ENCODE measurements at regions not wholly inside any gene's neighbourhood (a gene's known extent, or its start where the extent isn't known, plus 50 kb on each side); places are given as distances from the start of the nearest gene placed in this dataset.
"Not testable (repeated sequence)": the region's sequence is repeated elsewhere in the genome, so short reads cannot be mapped to it uniquely, and the experiment has no call there.

DNA sequence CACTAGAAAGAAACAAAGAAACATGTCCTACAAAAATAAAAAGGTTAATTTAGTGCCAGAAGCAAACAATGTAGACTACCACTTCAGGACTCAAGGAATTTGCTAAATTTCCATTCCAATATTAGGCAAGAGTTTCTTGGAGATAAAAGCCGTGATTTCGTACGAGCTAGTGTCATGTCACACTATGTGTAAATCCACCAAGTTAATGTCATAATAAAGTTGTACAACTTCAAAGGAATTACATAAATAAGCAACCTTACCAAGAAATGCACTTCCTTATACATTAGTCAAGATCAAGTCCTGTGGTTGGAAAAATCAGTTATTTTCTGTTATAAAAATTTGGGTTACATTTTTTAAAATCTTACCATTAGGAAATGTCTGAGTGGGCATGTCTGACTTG is 1222.8 kb downstream of the GALC start:
- no peaks in the 10 kb centered on the region for H3K4me1 Mint-ChIP-seq
- no peak overlapping the region for H3K27ac Mint-ChIP-seq
- no peaks in the 10 kb centered on the region for H3K36me3 Mint-ChIP-seq
- no peaks in the 10 kb centered on the region for H3K27me3 Mint-ChIP-seq
- peaks cover 12% of the 10 kb centered on the region for H3K9me3 Mint-ChIP-seq (ENCODE audit: low read depth)
- H3K4me3 Mint-ChIP-seq = no peak overlapping the region
- CTCF ChIA-PET = no interaction called here
- no peak for ATAC-seq
- no peak for DNase-seq

DNA sequence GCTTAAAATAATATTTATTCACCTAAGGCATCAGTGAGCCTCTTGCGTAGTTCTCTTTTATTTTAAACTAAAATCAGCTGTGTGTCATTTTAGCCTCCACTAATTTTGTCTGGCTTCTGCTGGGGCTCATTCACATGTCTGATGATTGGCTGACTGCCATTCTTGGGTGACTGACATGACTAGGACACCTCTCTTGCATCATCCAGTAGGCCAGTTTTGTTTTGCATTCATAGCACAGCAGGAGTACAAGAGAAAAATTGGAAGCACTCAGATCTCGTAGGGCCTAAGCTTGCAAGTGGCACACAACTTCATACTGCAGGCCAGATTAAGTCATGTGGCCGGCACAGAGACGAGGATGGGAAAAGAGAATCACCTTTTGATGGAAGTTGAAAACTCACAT is 1226.5 kb downstream of the GALC start:
- no peaks in the 10 kb centered on the region for H3K27me3 Mint-ChIP-seq
- no peak overlapping the region for H3K27ac Mint-ChIP-seq
- CTCF ChIA-PET = no interaction called here
- ATAC-seq (no peak), DNase-seq (no peak)
- peaks cover 9% of the 10 kb centered on the region for H3K9me3 Mint-ChIP-seq (ENCODE audit: low read depth)
- H3K4me3 Mint-ChIP-seq = no peak overlapping the region
- no peaks in the 10 kb centered on the region for H3K36me3 Mint-ChIP-seq
- no peaks in the 10 kb centered on the region for H3K4me1 Mint-ChIP-seq

DNA sequence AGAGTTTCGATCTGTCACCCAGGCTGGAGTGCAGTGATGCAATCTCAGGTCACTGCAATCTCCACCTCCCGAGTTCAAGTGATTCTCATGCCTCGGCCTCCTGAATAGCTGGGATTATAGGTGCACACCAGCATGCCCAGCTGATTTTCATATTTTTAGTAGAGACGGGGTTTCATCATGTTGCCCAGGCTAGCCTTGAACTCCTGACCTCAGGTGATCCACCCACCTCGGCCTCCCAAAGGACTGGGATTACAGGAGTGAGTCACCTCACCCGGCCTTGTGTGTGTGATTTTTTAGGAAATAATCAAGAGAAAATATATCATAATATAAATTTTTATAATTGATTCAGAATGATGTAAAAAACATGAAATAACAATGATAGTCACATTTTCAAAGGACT is 1231.4 kb downstream of the GALC start:
- H3K4me3 Mint-ChIP-seq = no peak overlapping the region
- no peaks in the 10 kb centered on the region for H3K27me3 Mint-ChIP-seq
- no peak for DNase-seq
- CTCF ChIA-PET = no interaction called here
- no peaks in the 10 kb centered on the region for H3K4me1 Mint-ChIP-seq
- no peaks in the 10 kb centered on the region for H3K36me3 Mint-ChIP-seq
- H3K27ac Mint-ChIP-seq = no peak overlapping the region
- peaks cover 8% of the 10 kb centered on the region for H3K9me3 Mint-ChIP-seq (ENCODE audit: low read depth)
- ATAC-seq = no peak

DNA sequence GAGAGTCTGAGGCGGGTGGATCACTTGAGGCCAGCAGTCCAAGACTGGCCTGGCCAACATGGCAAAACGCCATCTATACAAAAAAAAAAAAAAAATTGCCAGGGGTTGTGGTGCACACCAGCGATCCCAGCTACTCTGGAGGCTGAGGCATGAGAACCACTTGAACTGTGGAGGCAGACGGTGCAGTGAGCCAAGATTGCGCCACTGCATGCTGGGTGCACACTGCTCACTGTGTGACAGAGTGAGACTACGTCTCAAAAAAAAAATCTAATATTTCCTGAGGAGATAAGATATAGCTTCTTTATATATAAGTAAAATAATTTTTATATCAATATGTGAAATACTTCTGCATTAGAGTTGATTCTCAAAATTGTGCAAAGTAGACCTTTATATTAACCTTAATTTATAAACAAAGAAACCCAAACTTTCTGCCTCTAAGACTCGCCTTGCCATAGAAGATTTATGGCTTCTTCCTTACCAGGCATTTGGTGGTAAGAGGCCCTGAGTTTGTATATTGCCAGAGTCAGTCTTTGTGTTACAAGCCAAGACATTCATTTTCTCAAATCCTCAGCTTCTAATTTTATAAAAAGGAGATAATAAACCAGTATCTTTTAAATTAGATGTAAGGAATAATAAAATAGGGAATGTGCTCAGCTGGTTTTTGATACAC is 1226.7 kb downstream of the FLRT2 start:
- Mint-ChIP-seq H3K9me3 (ENCODE audit: low read depth) (peaks cover 12% of the 10 kb centered on the region), H3K27me3 (no peaks in the 10 kb centered on the region), H3K36me3 (no peaks in the 10 kb centered on the region), H3K4me1 (no peaks in the 10 kb centered on the region), H3K27ac (no peak overlapping the region), H3K4me3 (no peak overlapping the region)
- CTCF ChIA-PET = no interaction called here
- ATAC-seq = no peak
- DNase-seq = no peak

DNA sequence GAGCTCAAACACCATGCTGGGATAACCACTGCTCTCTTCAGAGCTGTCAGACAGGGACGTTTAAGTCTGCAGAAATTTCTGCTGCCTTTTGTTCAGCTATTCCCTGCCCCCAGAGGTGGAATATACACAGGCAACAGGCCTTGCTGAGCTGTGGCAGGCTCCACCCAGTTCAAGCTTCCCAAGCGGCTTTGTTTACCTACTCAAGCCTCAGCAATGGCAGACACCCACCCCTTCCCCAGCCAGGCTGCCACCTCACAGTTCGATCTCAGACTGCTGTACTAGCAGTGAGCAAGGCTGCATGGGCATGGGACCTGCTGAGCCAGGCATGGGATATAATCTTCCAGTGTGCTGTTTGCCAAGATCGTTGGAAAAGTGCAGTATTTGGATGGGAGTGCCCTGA is 1220.5 kb downstream of the FLRT2 start:
- H3K36me3 Mint-ChIP-seq, H3K27ac Mint-ChIP-seq, H3K27me3 Mint-ChIP-seq, ATAC-seq, H3K4me1 Mint-ChIP-seq, DNase-seq, H3K4me3 Mint-ChIP-seq, CTCF ChIA-PET: not testable (repeated sequence)
- H3K9me3 Mint-ChIP-seq (ENCODE audit: low read depth) = peaks cover 16% of the 10 kb centered on the region

DNA sequence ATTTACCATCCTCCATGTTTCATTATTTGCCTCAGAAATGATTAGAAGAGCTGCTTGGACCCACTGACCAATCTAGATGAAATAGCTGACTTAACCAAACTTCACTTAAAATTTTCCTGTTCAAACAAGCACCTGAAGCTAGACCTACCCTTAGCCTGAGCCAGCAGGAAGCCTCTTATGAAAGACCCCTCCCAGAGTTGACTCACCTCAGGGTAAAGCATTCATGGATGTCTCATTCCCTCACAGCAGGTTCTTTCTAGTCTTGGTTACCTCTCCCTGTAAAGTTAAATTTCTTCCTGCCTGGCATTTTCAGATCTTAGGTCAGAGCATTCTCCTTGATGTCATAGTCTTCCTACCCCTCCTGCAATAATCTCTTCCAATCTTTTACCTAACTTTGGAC is 1209.8 kb downstream of the FLRT2 start:
- H3K27me3 Mint-ChIP-seq = no peaks in the 10 kb centered on the region
- no peaks in the 10 kb centered on the region for H3K36me3 Mint-ChIP-seq
- no peak overlapping the region for H3K27ac Mint-ChIP-seq
- peaks cover 2% of the 10 kb centered on the region for H3K9me3 Mint-ChIP-seq (ENCODE audit: low read depth)
- CTCF ChIA-PET = no interaction called here
- H3K4me3 Mint-ChIP-seq = no peak overlapping the region
- no peaks in the 10 kb centered on the region for H3K4me1 Mint-ChIP-seq
- no peak for DNase-seq
- no peak for ATAC-seq

DNA sequence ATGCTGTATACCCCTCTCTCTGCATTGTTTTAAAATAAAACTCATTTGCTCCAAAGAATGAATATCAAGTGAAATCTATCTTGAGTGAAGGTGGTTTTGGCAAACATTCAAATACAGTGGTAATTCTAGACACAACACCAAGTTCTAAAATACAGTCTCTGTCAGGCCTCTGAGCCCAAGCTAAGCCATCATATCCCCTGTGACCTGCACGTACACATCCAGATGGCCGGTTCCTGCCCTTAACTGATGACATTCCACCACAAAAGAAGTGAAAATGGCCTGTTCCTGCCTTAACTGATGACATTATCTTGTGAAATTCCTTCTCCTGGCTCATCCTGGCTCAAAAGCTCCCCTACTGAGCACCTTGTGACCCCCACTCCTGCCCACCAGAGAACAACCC is 1201.5 kb downstream of the FLRT2 start:
- H3K27me3 Mint-ChIP-seq, H3K4me1 Mint-ChIP-seq, H3K4me3 Mint-ChIP-seq, H3K27ac Mint-ChIP-seq, DNase-seq, CTCF ChIA-PET, H3K36me3 Mint-ChIP-seq, ATAC-seq: not testable (repeated sequence)
- H3K9me3 Mint-ChIP-seq (ENCODE audit: low read depth) = peaks cover 12% of the 10 kb centered on the region

DNA sequence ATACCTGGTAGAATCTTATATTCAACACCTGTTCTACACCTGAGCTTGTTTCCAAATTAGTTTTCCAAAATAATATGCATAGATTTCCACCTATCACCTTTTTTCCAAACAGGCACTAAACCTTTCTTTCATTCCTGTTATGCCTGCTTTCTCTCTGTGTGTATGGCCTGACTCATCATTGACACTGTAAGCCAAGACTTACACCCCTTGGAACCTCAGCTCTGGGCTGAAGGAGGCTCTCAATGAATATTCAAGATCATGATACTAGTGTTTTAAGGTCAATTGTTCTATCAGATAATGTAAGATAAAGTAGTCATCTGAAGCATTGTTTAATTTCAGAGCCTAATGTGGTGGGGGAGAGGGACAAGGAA is 1193.3 kb downstream of the FLRT2 start:
- peaks cover 10% of the 10 kb centered on the region for H3K9me3 Mint-ChIP-seq (ENCODE audit: low read depth)
- H3K27ac Mint-ChIP-seq = no peak overlapping the region
- H3K4me3 Mint-ChIP-seq = no peak overlapping the region
- H3K36me3 Mint-ChIP-seq = no peaks in the 10 kb centered on the region
- no peaks in the 10 kb centered on the region for H3K4me1 Mint-ChIP-seq
- DNase-seq = no peak
- H3K27me3 Mint-ChIP-seq = no peaks in the 10 kb centered on the region
- no peak for ATAC-seq
- CTCF ChIA-PET = no interaction called here

DNA sequence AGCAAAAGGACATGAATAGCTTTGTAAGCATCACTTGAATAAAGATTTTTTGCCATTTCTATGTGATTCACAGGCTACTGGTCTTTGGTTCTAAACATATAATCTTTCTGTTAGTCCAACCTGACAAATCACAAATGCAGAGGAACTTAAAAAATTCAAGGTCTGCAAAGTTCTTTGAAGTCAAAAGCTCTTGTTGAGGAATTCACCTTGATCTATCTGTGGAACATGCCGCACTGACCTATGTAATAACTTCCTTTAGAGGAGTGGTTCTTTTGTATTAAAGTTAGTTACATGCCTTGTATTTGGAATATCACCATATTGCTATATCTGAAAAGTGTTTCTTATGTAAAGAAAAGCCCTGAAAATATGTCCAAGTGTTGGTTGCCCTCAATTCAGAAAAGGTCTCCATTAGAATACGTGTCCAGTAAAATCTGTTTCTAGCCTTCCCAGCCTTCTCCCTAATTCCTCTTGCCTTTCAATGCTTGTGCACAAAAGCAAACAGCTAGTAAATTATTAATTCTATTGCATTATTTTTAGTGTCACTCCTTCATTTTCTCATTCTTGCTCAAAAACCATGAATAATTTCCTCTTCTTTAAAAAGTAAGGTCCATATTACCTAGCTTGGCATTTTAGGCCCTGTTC is 1192.8 kb downstream of the FLRT2 start:
- Mint-ChIP-seq H3K4me3 (no peak overlapping the region), H3K9me3 (ENCODE audit: low read depth) (peaks cover 10% of the 10 kb centered on the region), H3K36me3 (no peaks in the 10 kb centered on the region), H3K27ac (no peak overlapping the region), H3K27me3 (no peaks in the 10 kb centered on the region), H3K4me1 (no peaks in the 10 kb centered on the region)
- CTCF ChIA-PET = no interaction called here
- ATAC-seq = no peak
- DNase-seq = no peak

DNA sequence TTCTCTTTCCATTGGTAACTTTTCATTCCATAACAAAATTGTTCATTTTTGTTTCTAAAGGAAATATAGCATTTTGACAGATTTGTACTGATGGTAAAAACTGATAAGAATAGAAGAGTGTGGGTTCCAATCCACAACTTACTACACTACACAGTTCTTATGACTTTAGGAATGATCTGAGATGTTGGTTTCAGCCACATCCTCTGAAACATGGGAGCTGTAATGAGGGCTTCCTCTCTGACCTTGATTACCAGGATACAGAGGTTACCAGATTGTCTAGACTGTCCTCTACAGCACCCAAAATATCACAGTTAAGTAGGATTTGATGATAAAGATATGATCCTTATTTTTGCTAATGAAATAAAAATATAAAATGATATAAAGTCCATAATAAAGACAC is 1184.6 kb downstream of the FLRT2 start:
- CTCF ChIA-PET = no interaction called here
- Mint-ChIP-seq H3K4me1 (no peaks in the 10 kb centered on the region), H3K27ac (no peak overlapping the region), H3K9me3 (ENCODE audit: low read depth) (peaks cover 4% of the 10 kb centered on the region), H3K27me3 (no peaks in the 10 kb centered on the region), H3K36me3 (no peaks in the 10 kb centered on the region), H3K4me3 (no peak overlapping the region)
- no peak for ATAC-seq
- DNase-seq = no peak

DNA sequence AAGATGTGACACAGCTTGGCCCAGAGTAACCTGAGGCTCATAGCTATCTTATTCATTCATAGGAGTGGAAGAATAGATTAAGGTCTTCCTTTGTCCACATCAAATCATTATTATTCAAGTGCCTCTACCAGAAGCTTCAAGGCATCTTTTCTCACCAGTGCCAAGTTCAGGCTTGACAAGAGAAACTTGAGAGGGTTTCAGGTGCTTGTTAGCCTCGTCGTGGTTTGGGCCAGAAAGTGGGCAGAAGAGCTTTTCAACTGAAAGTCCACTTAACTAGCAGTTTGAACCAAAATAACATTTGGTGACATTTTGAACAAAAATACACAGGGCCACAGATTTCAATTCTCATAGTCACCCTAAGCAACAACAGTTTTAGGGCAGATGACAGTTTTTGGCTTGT is 1184.2 kb downstream of the FLRT2 start:
- ATAC-seq (no peak), DNase-seq (no peak)
- no peaks in the 10 kb centered on the region for H3K36me3 Mint-ChIP-seq
- H3K9me3 Mint-ChIP-seq (ENCODE audit: low read depth) = peaks cover 4% of the 10 kb centered on the region
- CTCF ChIA-PET = no interaction called here
- no peaks in the 10 kb centered on the region for H3K27me3 Mint-ChIP-seq
- no peak overlapping the region for H3K4me3 Mint-ChIP-seq
- H3K27ac Mint-ChIP-seq = no peak overlapping the region
- no peaks in the 10 kb centered on the region for H3K4me1 Mint-ChIP-seq

DNA sequence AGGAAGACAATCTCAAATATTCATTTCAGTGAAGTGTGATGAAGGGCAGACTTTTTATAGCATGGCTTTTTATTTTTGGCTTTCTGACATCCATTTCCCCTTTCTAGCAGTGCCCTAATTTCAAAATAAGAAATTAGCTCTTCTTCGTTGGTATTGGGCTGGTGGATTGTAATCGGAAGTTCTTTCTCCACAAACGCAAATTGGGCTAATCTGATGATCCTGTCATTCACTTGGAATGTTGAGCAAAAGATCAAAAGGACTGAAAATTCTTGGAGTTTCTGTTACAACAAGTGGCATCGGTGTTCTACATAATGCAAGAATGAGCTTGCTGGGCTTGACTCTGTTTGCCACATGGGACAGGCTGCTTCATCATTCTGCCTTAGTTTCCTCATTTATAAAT is 1182.8 kb downstream of the FLRT2 start:
- Mint-ChIP-seq H3K9me3 (ENCODE audit: low read depth) (peaks cover 4% of the 10 kb centered on the region), H3K27ac (no peak overlapping the region), H3K27me3 (no peaks in the 10 kb centered on the region), H3K4me1 (no peaks in the 10 kb centered on the region), H3K36me3 (no peaks in the 10 kb centered on the region), H3K4me3 (no peak overlapping the region)
- DNase-seq = no peak
- CTCF ChIA-PET = no interaction called here
- ATAC-seq = no peak

DNA sequence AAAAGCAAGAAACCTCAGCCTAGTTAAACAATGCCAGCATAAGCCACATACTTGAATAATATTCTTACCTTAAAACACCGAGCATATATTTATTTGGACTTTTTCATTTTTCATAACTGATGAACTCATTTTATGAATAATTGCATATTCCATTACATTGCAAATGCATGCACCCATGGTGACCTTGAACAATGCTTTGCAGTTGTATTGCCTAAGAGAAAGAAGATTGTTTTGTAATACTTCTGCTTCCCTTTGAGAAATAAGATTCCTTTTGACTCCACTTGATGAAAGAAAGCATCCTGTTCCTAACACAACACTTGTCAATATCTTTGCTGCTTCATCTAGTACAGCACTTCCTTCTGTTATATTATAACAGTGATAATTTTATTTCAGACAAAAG is 1182.2 kb downstream of the FLRT2 start:
- DNase-seq (no peak), ATAC-seq (no peak)
- Mint-ChIP-seq H3K27ac (no peak overlapping the region), H3K27me3 (no peaks in the 10 kb centered on the region), H3K4me3 (no peak overlapping the region), H3K9me3 (ENCODE audit: low read depth) (peaks cover 4% of the 10 kb centered on the region), H3K4me1 (no peaks in the 10 kb centered on the region), H3K36me3 (no peaks in the 10 kb centered on the region)
- CTCF ChIA-PET = no interaction called here

DNA sequence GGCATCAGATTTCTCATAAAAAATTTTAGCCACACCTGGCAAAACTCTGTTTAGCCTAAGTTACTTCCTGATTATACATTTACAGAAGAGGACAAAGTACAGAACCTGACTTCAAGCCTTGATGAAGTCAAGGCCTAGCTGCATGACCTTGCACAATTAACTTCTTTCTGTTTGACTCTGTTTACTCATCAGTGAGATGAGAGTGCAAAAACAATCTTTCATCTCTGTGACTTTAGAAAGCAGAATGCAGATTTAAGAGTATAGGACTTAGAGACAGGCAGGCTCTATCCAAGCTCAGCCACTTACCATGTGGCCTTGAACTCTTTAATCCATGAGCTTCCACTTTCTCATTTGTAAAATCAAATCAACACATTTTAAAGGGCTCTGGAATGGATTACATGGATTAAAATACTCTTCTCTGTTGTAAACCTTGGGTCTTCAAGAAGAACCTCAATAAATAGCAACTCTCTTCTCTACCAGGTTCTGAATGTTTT is 1178.9 kb downstream of the FLRT2 start:
- CTCF ChIA-PET = no interaction called here
- Mint-ChIP-seq H3K4me3 (no peak overlapping the region), H3K4me1 (no peaks in the 10 kb centered on the region), H3K27me3 (no peaks in the 10 kb centered on the region), H3K9me3 (ENCODE audit: low read depth) (peaks cover 12% of the 10 kb centered on the region), H3K36me3 (no peaks in the 10 kb centered on the region), H3K27ac (no peak overlapping the region)
- DNase-seq = no peak
- ATAC-seq = no peak

Measured in activated CD8-positive, alpha-beta memory T cell treated with anti-CD3 and anti-CD28 coated beads, Interleukin-2, amount 10 ng/mL, durations not matched to agents 7 days and 5 days (primary cell).